ENCODE measurements at regions not wholly inside any gene's neighbourhood (a gene's known extent, or its start where the extent isn't known, plus 50 kb on each side); places are given as distances from the start of the nearest gene placed in this dataset.
"Not testable (repeated sequence)": the region's sequence is repeated elsewhere in the genome, so short reads cannot be mapped to it uniquely, and the experiment has no call there.

GRCh38 chr6:167420858-167421766, 96.2 kb downstream of the TTLL2 start:
- ATAC-seq (no peak), DNase-seq (no peak)
- Mint-ChIP-seq H3K4me3 (no peak overlapping the region), H3K27me3 (peaks cover 14% of the 10 kb centered on the region), H3K4me1 (no peaks in the 10 kb centered on the region), H3K27ac (no peak overlapping the region), H3K9me3 (no peaks in the 10 kb centered on the region), H3K36me3 (ENCODE audit: low read depth) (no peaks in the 10 kb centered on the region)

GRCh38 chr6:167421944-167422343, 97.1 kb downstream of the TTLL2 start:
- not testable (repeated sequence) for DNase-seq; H3K27ac Mint-ChIP-seq; ATAC-seq; H3K4me1 Mint-ChIP-seq; H3K36me3 Mint-ChIP-seq (ENCODE audit: low read depth); H3K4me3 Mint-ChIP-seq; H3K9me3 Mint-ChIP-seq
- H3K27me3 Mint-ChIP-seq = peaks cover 13% of the 10 kb centered on the region

- Mint-ChIP-seq H3K36me3 (ENCODE audit: low read depth) (no peaks in the 10 kb centered on the region), H3K27ac (no peak overlapping the region), H3K4me3 (no peak overlapping the region), H3K27me3 (peaks cover 15% of the 10 kb centered on the region), H3K4me1 (no peaks in the 10 kb centered on the region), H3K9me3 (no peaks in the 10 kb centered on the region)
- no peak for DNase-seq
- no peak for ATAC-seq
Observed at GRCh38 chr6:167422934-167423333, 98.0 kb downstream of the TTLL2 start.

- no peaks in the 10 kb centered on the region for H3K36me3 Mint-ChIP-seq (ENCODE audit: low read depth)
- peaks cover 19% of the 10 kb centered on the region for H3K27me3 Mint-ChIP-seq
- no peak overlapping the region for H3K27ac Mint-ChIP-seq
Observed at GRCh38 chr6:167424060-167424673, 99.3 kb downstream of the TTLL2 start.

GRCh38 chr6:167424700-167425099, 99.8 kb downstream of the TTLL2 start:
- Mint-ChIP-seq H3K4me1 (no peaks in the 10 kb centered on the region), H3K4me3 (no peak overlapping the region), H3K36me3 (ENCODE audit: low read depth) (no peaks in the 10 kb centered on the region), H3K27ac (no peak overlapping the region), H3K9me3 (no peaks in the 10 kb centered on the region), H3K27me3 (peaks cover 18% of the 10 kb centered on the region)
- DNase-seq (no peak), ATAC-seq (peak; percentile 21)

More at GRCh38 chr6:167424060-167424673, 99.3 kb downstream of the TTLL2 start:
- no peaks in the 10 kb centered on the region for H3K4me1 Mint-ChIP-seq
- no peak overlapping the region for H3K4me3 Mint-ChIP-seq
- H3K9me3 Mint-ChIP-seq = no peaks in the 10 kb centered on the region
- DNase-seq (no peak), ATAC-seq (no peak)

GRCh38 chr6:167426084-167426483, 101.2 kb downstream of the TTLL2 start:
- DNase-seq = no peak
- ATAC-seq = no peak
- peaks cover 16% of the 10 kb centered on the region for H3K27me3 Mint-ChIP-seq
- H3K4me1 Mint-ChIP-seq = no peaks in the 10 kb centered on the region
- no peaks in the 10 kb centered on the region for H3K36me3 Mint-ChIP-seq (ENCODE audit: low read depth)
- no peaks in the 10 kb centered on the region for H3K9me3 Mint-ChIP-seq
- H3K27ac Mint-ChIP-seq = no peak overlapping the region
- no peak overlapping the region for H3K4me3 Mint-ChIP-seq

- peaks cover 17% of the 10 kb centered on the region for H3K27me3 Mint-ChIP-seq
- H3K27ac Mint-ChIP-seq = no peak overlapping the region
- H3K9me3 Mint-ChIP-seq = no peaks in the 10 kb centered on the region
- no peak overlapping the region for H3K4me3 Mint-ChIP-seq
- no peaks in the 10 kb centered on the region for H3K36me3 Mint-ChIP-seq (ENCODE audit: low read depth)
- no peaks in the 10 kb centered on the region for H3K4me1 Mint-ChIP-seq
- no peak for ATAC-seq
- DNase-seq = no peak
Observed at GRCh38 chr6:167426651-167427050, 101.8 kb downstream of the TTLL2 start.

GRCh38 chr6:167428664-167429333, 103.9 kb downstream of the TTLL2 start:
- Mint-ChIP-seq H3K27ac (no peak overlapping the region), H3K4me1 (no peaks in the 10 kb centered on the region), H3K4me3 (no peak overlapping the region), H3K27me3 (peaks cover 18% of the 10 kb centered on the region), H3K9me3 (no peaks in the 10 kb centered on the region), H3K36me3 (ENCODE audit: low read depth) (no peaks in the 10 kb centered on the region)
- DNase-seq = no peak
- peak; percentile 51 for ATAC-seq

GRCh38 chr6:167429353-167429752, 104.5 kb downstream of the TTLL2 start:
- ATAC-seq (no peak), DNase-seq (no peak)
- Mint-ChIP-seq H3K36me3 (ENCODE audit: low read depth) (no peaks in the 10 kb centered on the region), H3K27me3 (peaks cover 18% of the 10 kb centered on the region), H3K9me3 (no peaks in the 10 kb centered on the region), H3K4me1 (no peaks in the 10 kb centered on the region), H3K27ac (no peak overlapping the region), H3K4me3 (no peak overlapping the region)

- Mint-ChIP-seq H3K4me3 (no peak overlapping the region), H3K4me1 (no peaks in the 10 kb centered on the region), H3K36me3 (ENCODE audit: low read depth) (no peaks in the 10 kb centered on the region), H3K27me3 (peaks cover 9% of the 10 kb centered on the region), H3K9me3 (no peaks in the 10 kb centered on the region), H3K27ac (no peak overlapping the region)
- ATAC-seq (no peak), DNase-seq (no peak)
Observed at GRCh38 chr6:167435209-167435728, 110.4 kb downstream of the TTLL2 start.

GRCh38 chr6:167437888-167438484, 113.1 kb downstream of the TTLL2 start:
- no peaks in the 10 kb centered on the region for H3K9me3 Mint-ChIP-seq
- H3K4me3 Mint-ChIP-seq = no peak overlapping the region
- no peak overlapping the region for H3K27ac Mint-ChIP-seq
- peaks cover 3% of the 10 kb centered on the region for H3K27me3 Mint-ChIP-seq
- DNase-seq (no peak), ATAC-seq (no peak)
- H3K4me1 Mint-ChIP-seq = no peaks in the 10 kb centered on the region
- H3K36me3 Mint-ChIP-seq (ENCODE audit: low read depth) = no peaks in the 10 kb centered on the region

GRCh38 chr6:167441715-167442206, 116.9 kb downstream of the TTLL2 start:
- no peak overlapping the region for H3K27ac Mint-ChIP-seq
- no peak overlapping the region for H3K4me3 Mint-ChIP-seq
- H3K9me3 Mint-ChIP-seq = no peaks in the 10 kb centered on the region
- DNase-seq = no peak
- H3K36me3 Mint-ChIP-seq (ENCODE audit: low read depth) = no peaks in the 10 kb centered on the region
- ATAC-seq = no peak
- peaks cover 3% of the 10 kb centered on the region for H3K27me3 Mint-ChIP-seq
- H3K4me1 Mint-ChIP-seq = no peaks in the 10 kb centered on the region

GRCh38 chr6:167442245-167442644, 117.4 kb downstream of the TTLL2 start:
- H3K9me3 Mint-ChIP-seq = no peaks in the 10 kb centered on the region
- H3K27ac Mint-ChIP-seq = no peak overlapping the region
- H3K36me3 Mint-ChIP-seq (ENCODE audit: low read depth) = no peaks in the 10 kb centered on the region
- peaks cover 3% of the 10 kb centered on the region for H3K27me3 Mint-ChIP-seq
- DNase-seq (no peak), ATAC-seq (no peak)
- H3K4me3 Mint-ChIP-seq = no peak overlapping the region
- H3K4me1 Mint-ChIP-seq = no peaks in the 10 kb centered on the region

Data from activated naive CD8-positive, alpha-beta T cell treated with anti-CD3 and anti-CD28 coated beads, Interleukin-2, amount 50 U/mL, for 24 hours (primary cell).